ENCODE measurements at regions not wholly inside any gene's neighbourhood (a gene's known extent, or its start where the extent isn't known, plus 50 kb on each side); places are given as distances from the start of the nearest gene placed in this dataset.
A peak's percentile ranks its signal among the peaks of the same experiment; 100 is the strongest.

DNA sequence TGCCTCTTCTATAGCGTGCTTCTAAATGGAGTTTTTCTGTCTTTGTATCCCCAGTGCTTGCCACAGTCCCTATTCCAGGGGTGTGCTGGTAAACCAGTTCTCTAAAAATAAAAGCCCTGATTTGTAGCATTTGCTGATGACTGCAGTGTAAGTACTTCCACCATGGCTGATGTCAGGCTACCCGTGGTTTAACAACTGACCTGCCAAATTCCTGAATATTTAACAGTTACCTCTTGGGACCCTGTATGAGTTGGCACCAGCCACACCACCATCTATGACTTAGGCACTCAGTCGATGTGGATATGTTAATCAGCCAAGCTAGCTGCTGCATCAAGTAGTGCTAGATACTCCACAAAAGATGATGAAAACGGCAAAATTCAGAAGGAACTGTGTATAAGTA lies 94.0 kb upstream of the MTNR1B start:
- DNase-seq, result no peak

- DNase-seq, result no peak
Observed at GRCh38 chr11:92879086-92879485, 90.4 kb upstream of the MTNR1B start.

- no peak for DNase-seq
Observed at GRCh38 chr11:92880381-92880780, 89.1 kb upstream of the MTNR1B start.

DNA sequence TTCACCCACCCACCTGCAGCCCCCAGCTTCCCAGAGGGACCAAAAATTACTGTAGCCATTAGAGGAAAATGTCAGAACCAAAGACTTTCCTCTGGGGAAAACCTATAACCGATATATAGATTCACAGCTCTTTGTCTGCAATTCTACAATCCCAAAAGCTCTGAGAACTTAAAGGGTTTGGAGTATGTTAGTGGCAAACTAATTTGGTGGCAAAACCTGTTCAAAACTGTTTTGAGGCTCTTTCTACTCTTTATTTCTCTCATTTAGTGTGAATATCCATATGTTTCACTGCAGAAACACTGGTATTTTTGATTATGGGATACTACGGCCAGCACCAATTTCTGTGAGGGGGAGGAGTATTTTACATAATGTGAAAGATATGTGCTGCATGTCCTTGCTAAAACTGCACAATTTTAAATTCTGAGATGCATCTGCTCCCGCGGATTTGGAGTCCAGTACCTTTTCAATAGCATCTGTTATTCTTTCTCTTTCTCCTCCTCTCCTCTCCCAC lies 87.5 kb upstream of the MTNR1B start:
- DNase-seq, result no peak

GRCh38 chr11:92882828-92883611 lies 86.4 kb upstream of the MTNR1B start:
- DNase-seq, result no peak

DNA sequence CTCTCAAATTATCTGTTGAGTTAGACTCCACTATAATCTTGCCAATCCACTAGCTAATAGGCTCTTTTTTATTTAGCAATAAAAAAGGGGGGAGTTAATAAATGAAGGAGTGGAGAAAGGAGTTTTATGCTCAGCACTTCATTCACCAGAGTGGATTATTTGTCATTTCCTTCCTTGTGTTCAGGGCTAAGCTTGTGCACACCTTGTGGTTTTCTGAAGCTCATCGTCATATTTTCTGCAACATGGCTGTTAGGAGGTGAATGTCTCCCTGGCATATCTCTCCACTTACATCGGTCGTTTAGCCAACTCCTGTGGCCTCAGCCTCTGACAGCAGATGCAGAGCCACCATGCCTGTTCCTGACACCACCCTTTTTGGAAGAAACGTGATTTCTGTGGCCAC lies 83.9 kb upstream of the MTNR1B start:
- DNase-seq, result no peak

- peak; percentile 77 for DNase-seq
Observed at GRCh38 chr11:92886243-92886905, 83.1 kb upstream of the MTNR1B start.

DNA sequence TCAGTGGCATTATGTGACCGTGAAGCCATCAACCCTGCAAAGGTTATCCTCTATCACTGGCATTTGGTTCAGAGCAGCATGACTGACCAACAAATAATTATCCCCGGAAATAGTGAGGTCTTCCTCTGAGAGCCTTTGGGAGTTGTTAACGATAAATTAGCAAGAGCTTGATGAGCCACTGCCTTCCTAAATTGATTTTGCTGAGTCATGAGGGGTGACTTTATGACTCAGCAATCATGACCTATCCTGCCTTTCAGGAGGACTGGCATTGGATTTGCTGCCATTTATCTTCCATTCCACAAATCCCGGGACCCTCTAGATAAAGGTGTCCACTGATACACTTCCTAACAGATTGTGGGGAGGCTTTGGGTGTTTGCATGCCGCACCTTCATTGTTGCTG lies 80.8 kb upstream of the MTNR1B start:
- DNase-seq, result no peak

GRCh38 chr11:92890846-92891245 lies 78.6 kb upstream of the MTNR1B start:
- DNase-seq, result no peak

DNA sequence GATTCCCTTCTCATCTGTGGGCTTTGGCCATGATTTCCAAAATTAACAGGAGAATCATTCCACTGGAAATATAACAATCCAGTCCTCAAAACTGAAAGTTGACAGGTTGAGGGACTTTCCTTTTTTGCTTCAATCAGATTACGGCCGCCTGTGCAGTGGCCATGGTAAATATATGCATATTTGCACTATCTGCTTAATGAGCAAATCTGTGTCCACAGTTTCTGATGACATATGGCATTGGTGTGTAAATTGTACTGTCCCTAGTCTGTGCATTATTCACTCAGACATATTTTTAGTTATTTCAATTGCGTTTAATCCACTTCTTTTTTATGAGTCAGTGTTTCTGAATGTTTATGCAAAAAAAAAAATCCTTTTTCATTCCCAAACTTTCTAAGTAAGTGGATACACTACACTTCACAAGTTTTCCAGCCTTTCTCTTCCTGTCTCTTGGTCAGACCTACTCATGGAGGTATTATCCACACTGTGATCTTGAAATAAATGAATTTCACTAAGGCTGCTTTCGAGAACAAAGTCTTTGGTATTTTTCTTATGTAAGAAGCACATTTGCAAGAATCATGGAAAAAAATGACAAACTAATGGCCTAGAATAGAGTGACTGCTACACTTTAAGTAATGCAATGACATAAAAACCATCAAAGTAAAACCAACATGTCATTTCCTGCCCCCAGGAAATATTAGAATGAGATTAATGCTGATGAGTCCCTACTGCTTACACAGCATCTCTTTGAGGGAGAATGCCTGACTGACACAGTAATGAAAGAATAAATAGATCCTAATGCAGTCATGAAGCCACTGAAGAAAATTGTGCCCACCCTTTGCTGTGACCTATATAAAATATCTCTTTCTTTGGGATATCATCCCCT lies 76.4 kb upstream of the MTNR1B start:
- DNase-seq, result no peak

DNA sequence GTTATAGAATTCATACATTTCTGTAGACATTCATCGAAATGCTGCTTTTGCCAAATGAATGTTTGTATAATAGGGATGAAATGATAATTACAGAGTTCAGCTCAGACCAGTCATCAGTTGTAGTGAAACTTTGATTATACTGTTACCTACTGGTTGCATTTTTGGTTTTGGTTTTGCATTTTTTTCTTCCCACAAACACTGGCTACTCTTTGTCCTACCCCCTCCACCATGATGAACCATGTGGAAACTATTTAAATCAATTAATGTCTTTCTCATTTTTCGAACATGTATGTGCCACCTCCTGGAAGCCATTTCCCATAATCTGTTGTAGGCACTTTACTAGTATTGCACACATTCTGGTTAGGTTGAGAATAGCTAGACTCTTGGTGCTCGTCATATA lies 75.3 kb upstream of the MTNR1B start:
- DNase-seq, result no peak

DNA sequence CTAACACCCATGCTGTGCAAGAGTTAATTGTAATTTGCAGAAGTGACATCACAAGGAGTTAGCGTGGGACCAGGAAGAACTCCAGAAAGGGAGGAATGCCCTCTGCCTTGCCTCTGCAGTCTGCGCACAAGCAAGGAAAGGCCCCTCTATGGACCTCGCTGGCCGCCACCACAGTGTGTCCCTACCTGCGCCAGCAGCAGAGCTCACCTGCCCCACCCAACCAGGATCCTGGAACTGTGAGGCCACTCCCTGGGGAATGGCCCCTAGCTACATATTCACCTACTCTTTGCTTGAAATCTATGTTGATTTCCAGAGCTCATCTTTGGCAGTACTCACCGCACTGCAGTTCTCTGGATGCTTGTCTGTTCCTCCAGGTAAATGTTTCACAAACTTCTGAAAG lies 72.0 kb upstream of the MTNR1B start:
- DNase-seq, result no peak

DNA sequence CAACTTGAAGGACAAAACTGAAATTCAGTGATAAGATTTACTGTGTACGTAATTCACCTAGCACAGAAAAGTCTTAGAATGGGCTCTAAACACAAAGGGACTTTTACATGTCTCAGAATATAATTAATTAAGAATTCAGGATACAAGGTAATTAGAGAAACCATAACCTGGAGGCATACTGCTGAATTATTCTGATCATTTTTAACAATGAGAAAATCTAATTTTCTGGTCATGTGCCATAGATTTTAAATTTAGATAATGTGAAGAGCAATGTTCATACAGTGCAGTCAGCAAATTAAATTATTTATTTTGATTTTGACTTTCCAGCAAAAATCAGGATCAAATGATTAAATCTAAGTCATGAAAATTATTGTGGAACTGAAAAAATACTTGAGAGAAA lies 67.0 kb upstream of the MTNR1B start:
- DNase-seq, result no peak

DNA sequence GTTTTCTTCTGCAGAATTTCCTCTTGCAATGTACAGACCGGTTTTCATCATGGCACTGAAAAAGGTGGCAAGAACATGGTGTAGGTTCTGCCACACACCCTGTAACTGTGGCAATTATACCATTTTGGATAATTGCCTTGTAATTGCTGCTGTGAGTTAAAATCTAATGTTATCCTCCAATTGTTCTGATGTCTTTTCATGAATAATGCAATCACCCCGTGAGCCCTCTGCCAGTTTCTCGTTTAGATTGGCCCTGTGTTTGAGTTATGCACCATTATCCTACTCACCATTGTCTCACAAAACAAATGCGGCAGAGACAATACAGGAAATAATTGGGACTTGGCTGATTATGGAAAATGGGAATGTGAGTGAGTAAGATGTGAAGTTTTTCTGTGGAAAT lies 61.8 kb upstream of the MTNR1B start:
- no peak for DNase-seq

DNA sequence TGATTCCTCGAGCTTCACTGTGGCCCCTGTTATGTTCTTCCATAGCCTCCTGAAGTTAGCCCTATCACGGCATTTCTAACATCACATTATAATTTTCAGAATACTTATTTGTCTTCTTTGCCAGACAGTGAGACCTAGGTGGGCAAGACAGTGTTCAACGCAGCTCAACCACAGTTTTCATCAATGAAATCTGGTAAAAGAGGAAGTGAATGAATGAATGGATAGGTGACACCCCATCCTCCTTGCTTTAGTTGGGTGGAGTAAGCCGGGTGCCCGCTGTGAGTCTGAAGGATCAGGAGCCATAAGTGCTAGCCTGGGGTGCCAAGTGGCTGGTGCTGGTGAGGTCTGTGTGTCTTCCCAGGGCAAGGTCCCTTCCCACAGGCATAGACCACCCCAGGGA lies 60.2 kb upstream of the MTNR1B start:
- DNase-seq, result no peak

DNA sequence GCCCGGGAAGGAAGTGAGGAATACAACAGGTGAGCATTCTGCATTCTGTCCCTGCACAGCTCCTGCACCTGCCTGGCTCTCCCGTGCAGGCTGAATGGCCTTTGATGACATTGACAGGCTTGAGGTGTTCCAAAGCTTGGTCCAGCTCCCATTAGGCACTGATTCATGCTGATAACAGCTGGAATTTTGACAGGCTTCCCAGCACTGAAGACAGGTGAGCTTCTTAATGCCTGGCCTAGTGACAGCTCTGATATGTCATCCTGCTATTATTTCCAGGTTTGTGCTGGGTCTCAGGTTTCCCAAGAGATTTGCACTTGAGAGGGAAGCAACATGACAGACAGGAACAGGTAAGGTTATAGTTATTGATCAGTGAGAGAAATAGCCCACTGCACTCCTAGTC lies 58.0 kb upstream of the MTNR1B start:
- DNase-seq, result no peak

- DNase-seq, result no peak
Observed at GRCh38 chr11:92915551-92915950, 53.9 kb upstream of the MTNR1B start.

DNA sequence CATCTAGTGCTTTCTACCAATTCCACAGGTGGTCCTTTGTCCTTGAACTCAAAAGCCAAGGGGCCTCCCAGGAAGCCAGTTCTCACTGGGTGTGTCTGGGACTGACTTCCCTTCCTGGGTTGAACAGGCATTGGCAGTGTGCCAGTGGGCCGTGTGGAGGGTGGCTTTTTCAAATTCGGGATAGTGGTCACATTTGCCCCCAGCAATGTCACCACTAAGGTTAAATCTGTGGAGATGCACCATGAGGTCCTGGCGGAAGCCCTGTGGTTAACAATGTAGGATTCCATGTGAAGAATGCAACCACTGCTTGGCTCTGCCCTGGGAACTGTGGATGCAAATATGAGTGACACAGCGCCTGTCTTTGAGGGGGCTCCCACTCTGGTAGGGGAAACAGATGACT lies 53.2 kb upstream of the MTNR1B start:
- DNase-seq, result no peak

DNA sequence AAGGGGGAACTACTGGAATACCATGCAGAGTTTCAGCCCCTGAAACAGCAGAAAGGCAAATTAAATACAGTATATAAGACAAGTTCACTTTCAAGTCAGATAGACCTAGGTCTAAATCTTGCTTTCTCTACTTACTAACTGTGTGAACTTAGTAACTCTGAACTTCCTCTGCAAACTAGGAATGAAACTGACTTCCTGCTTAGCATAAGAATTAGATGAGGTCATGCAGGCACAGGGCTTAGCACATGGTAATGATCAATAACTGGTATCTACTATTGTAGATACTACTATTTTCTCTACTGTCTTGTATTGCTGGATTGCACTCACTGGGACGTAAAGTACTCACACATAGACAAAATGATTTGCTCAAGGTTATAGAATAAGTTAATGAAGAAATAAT lies 51.5 kb upstream of the MTNR1B start:
- DNase-seq, result no peak

DNA sequence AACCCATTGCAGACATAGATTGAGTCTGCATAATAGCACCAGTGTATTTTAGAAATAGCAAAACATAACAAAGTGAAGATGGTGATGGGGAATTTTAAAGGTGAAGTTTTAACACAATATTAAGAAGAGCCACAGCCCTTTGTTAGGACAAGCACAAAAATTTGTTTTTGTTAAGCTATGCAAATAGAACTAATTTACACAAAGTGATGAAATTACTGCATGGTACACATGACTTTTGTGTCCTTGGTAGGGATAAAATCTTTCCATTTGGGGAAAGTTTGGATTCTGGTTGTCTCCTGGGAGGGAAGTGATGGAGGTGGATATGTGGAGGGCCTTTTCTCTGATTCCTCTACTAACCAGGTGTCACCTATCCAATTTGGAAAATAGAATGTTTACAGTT lies 50.4 kb upstream of the MTNR1B start:
- DNase-seq, result no peak

Data from left kidney (tissue), 1 donor.